Aorta (tissue), 5 donors: ENCODE measurements at regions not wholly inside any gene's neighbourhood (a gene's known extent, or its start where the extent isn't known, plus 50 kb on each side); places are given as distances from the start of the nearest gene placed in this dataset.
"Not testable (repeated sequence)": the region's sequence is repeated elsewhere in the genome, so short reads cannot be mapped to it uniquely, and the experiment has no call there.

ENCODE experiments used
- ATAC-seq: fragments of 200-7000 bp; cut with Tn5 transposase; one replicate; pipeline ENCODE4 v1.9.1; 2022; ENCODE audit warnings: moderate library complexity; ENCODE audit not compliant: low FRiP score
- DNase-seq, 2 donors: peaks; one replicate each; pipeline ENCODE4 v3.0.0-alpha.2; 2020
- H3K27ac ChIP-seq, 2 donors: one replicate each; pipeline ENCODE4 v1.5.1; 2013; ENCODE audit warnings: low read length in 2 of 2, mild to moderate bottlenecking in 2 of 2, moderate library complexity in 2 of 2, control low read depth in 1 of 2, inconsistent platforms in 1 of 2, low read depth in 1 of 2
- H3K27me3 ChIP-seq, 2 donors: one replicate each; pipeline ENCODE4 v1.6.1; 2013; ENCODE audit warnings: control low read depth in 1 of 2, low read length in 1 of 2, mild to moderate bottlenecking in 1 of 2, moderate library complexity in 1 of 2; ENCODE audit not compliant: insufficient read depth in 2 of 2, control insufficient read depth in 1 of 2
- H3K36me3 ChIP-seq, 2 donors: one replicate each; pipeline ENCODE4 v1.6.1; 2013; ENCODE audit warnings: control low read depth in 1 of 2, low read length in 1 of 2, mild to moderate bottlenecking in 1 of 2; ENCODE audit not compliant: insufficient read depth in 2 of 2, control insufficient read depth in 1 of 2
- H3K4me1 ChIP-seq, 2 donors: one replicate each; pipeline ENCODE4 v1.6.1; 2013; ENCODE audit warnings: low read length in 2 of 2, control low read depth in 1 of 2, mild to moderate bottlenecking in 1 of 2, moderate library complexity in 1 of 2; ENCODE audit not compliant: insufficient read depth in 2 of 2, control insufficient read depth in 1 of 2
- H3K4me3 ChIP-seq, 2 donors: one replicate each; pipeline ENCODE4 v1.5.1; 2013; ENCODE audit warnings: low read length in 2 of 2, control low read depth in 1 of 2, mild to moderate bottlenecking in 1 of 2
- H3K9me3 ChIP-seq: one replicate; pipeline ENCODE4 v1.6.1; 2013; ENCODE audit warnings: mild to moderate bottlenecking, low read length; ENCODE audit not compliant: control insufficient read depth
- WGBS, 2 donors: extraction: QIAGEN DNeasy Blood & Tissue Kit; methylation state at CpG; one replicate each; pipeline ENCODE4 v1.1.7; 2013; 5-methylcytosine and 5-hydroxymethylcytosine counted together
- intact Hi-C, 2 donors: fragments of 100-400 bp; cut with DNase I; formaldehyde crosslinking; loops; one replicate each; pipeline versions ENCODE4 v1.14.2 to v1.15.0; 2022
- donor health status: healthy with polysubstance abuse.
- donor health status: Bipolar disorder and iron deficiency.
- donor health status: DM: no; HTN: no; CAD: no.
- donor health status: DM: no; HTN: no; CAD: no.
- donor health status: DM: yes; HTN: yes; CAD: no.

DNA sequence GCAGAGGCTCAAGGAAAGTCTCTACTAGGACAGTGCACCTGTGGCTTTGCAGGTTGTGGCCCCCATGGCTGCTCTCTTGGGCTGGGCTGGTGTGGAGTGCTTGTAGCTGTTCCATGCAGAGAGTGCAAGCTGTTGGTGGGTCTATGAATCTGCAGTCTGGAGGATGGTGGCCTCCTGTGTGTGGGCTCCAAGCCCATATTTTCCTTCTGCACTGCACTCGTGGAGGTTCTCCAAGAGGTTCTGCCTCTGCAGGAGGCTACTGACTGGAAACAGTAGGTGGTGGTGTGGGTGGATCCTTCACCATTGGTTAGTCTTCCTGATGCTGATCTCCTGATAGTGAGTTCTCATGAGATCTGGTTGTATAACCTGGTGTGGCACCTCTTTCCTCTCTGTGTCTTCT is 143.2 kb upstream of the ZNF519 start:
- H3K4me1 ChIP-seq, intact Hi-C loops, H3K27me3 ChIP-seq, H3K27ac ChIP-seq, H3K9me3 ChIP-seq, H3K36me3 ChIP-seq, DNase-seq, ATAC-seq, H3K4me3 ChIP-seq: not testable (repeated sequence)
- 50 to 62% methylated on average over 1 of the region's 1 CpG for WGBS, 2 donors

DNA sequence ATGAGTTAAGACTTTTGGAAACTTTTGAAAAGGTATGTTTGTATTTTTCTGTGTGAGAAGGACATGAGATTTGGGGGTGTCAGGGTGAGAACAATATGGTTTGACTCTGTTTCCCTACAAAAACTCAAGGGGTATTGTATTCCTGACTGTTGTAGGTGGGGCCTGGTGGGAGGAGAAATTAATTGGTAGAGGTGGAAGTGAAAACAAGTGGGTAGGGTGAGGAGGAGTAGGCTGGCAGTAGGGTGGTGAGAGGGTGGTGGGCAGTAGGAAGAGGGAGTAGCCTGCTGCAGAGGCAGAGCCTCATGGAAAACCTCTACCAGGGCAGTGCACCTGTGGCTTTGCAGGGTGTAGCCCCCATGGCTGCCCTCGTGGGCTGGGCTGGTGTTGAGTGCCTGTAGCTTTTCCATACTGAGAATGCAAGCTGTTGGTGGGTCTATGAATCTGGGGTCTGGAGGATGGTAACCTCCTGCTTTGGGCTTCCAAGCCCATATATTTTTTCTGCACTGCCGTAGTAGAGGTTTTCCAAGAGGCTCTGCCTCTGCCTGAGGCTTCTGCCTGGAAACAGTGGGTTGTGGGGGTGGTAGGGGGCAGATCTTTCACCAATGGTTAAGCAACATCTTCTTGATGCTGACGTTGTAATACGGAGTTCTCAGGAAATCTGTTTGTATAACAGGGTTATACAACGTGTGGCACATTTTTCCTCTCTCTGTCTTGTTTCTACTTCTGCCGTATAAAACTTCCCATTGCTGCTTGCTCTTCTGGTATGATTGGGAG is 133.6 kb upstream of the ZNF519 start:
- ATAC-seq, H3K9me3 ChIP-seq, H3K36me3 ChIP-seq, H3K27ac ChIP-seq, intact Hi-C loops, DNase-seq, H3K4me1 ChIP-seq, H3K4me3 ChIP-seq, H3K27me3 ChIP-seq: not testable (repeated sequence)
- WGBS, 2 donors: 32 to 49% methylated on average over 6 of the region's 6 CpGs

DNA sequence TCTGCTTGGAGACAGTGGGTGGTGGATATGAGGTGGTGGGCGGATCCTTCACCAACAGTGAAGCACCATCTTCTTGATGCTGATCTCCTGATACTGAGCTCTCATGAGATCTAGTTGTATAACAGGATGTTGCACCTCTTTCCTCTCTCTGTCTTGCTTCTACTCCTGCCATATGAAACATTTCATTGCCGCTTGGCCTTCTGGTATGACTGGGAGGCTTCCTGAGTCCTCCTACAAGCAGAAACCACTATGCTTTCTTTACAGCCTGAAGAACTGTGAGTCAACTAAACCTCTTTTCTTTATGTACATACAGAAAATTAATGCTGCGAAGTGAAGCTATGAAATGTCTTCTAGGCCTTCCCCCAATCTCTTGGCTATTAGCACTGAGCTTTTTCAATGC is 130.6 kb upstream of the ZNF519 start:
- DNase-seq, H3K4me1 ChIP-seq, H3K4me3 ChIP-seq, intact Hi-C loops, H3K27ac ChIP-seq, H3K36me3 ChIP-seq, H3K27me3 ChIP-seq, H3K9me3 ChIP-seq, ATAC-seq: not testable (repeated sequence)
- 83 to 91% methylated on average over 3 of the region's 3 CpGs for WGBS, 2 donors

DNA sequence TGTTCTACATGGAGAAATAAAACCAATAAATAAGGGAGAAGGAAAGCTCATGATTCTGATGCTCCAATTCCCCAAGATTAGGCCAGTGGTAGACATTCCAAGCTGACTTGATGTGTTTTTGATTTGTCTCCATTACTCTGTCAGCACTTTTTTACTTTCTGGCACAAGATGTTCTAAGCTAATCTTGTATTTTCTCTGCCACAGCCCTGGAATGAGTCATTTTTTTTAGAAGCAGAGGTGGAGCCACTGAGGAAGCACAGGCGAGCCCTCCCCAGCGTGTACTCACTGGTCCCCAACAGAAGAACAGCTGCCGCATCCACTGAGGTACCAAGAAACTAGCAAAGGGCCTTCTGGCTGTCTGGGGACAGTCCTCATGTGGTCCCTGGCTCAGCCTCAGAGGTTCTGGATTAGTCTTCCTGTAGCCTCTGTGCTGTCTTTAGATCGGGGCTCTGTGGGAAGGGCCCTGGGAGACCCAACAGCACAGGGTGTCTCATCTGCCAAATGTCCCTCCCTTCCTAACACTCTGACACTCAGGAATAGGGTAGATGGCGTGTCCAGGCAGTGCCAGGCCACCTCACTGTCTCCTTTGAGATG is 117.9 kb upstream of the ZNF519 start:
- H3K9me3 ChIP-seq, DNase-seq, H3K27me3 ChIP-seq, intact Hi-C loops, H3K4me1 ChIP-seq, H3K36me3 ChIP-seq, H3K27ac ChIP-seq, H3K4me3 ChIP-seq, ATAC-seq: not testable (repeated sequence)
- WGBS, 2 donors: 60 to 61% methylated on average over 5 of the region's 5 CpGs

DNA sequence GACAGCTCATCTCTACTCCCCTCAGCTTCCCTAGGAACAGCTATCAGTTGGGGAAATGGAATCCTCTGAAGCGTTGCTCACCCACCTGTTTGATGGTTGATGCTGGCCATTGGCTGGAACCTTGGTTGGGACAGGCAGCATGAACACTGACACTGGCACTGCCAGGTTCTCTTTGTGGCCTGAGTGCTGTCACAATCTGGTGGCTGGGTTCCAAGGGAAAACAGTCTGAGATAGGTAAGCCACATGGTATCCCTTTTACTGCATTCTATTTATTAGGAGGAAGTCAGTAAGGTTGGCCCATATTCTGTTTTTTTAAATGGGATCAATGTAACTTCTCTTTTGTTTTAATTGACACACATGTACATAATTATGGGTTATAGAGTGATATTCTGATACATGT is 107.0 kb upstream of the ZNF519 start:
- H3K36me3 ChIP-seq, ATAC-seq, H3K27ac ChIP-seq, intact Hi-C loops, H3K4me3 ChIP-seq, H3K27me3 ChIP-seq, H3K4me1 ChIP-seq, DNase-seq, H3K9me3 ChIP-seq: not testable (repeated sequence)
- WGBS, 2 donors: 79 to 84% methylated on average over 1 of the region's 1 CpG

DNA sequence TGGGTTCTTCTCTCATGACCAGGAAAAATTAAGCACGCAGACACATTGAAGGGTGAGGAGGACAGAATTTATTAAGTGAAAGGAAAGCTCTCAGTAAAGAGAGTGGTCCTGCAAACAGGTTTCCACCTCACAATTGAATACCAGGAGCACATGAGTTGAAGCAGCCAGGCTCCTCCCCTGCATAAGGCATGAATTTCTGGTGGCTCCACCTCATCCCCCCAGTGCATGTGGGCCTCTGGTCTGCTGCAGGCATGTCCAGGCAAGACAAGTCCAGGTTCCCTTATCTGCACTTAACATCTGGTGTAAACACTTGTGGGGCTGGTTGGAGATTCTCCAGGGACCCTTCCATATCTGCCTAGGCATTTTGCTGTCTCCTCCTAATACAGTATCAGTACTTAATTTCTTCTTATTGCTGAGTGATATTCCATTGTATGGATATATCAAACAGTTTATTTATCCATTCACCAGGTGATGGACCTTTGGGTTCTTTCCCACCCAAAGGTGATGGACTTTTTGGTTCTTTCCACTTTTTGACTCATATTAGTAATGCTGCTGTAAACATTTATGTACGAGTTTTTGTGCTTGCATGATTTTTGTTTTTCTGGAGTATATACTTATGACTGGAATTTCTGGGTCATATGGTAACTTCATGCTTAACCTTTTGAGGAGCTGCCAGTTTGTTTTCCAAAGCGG is 104.3 kb upstream of the ZNF519 start:
- H3K4me1 ChIP-seq, intact Hi-C loops, DNase-seq, ATAC-seq, H3K36me3 ChIP-seq, H3K27me3 ChIP-seq, H3K4me3 ChIP-seq, H3K9me3 ChIP-seq, H3K27ac ChIP-seq: not testable (repeated sequence)
- WGBS, 2 donors: 63 to 68% methylated on average over 3 of the region's 3 CpGs

DNA sequence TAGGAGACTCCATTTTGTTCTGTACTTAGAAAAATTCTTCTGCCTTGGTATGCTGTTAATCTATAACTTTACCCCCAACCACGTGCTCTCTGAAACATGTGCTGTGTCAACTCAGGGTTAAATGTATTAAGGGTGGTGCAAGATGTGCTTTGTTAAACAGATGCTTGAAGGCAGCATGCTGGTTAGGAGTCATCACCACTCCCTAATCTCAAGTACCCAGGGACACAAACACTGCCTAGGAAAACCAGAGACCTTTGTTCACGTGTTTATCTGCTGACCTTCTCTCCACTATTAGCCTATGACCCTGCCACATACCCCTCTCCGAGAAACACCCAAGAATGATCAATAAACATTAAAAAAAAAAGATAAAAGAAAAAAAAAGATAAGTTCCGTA is 93.0 kb upstream of the ZNF519 start:
- ATAC-seq, H3K4me1 ChIP-seq, H3K36me3 ChIP-seq, H3K4me3 ChIP-seq, DNase-seq, H3K27me3 ChIP-seq, H3K9me3 ChIP-seq, intact Hi-C loops, H3K27ac ChIP-seq: not testable (repeated sequence)
- WGBS, 2 donors: 76 to 78% methylated on average over 4 of the region's 4 CpGs

DNA sequence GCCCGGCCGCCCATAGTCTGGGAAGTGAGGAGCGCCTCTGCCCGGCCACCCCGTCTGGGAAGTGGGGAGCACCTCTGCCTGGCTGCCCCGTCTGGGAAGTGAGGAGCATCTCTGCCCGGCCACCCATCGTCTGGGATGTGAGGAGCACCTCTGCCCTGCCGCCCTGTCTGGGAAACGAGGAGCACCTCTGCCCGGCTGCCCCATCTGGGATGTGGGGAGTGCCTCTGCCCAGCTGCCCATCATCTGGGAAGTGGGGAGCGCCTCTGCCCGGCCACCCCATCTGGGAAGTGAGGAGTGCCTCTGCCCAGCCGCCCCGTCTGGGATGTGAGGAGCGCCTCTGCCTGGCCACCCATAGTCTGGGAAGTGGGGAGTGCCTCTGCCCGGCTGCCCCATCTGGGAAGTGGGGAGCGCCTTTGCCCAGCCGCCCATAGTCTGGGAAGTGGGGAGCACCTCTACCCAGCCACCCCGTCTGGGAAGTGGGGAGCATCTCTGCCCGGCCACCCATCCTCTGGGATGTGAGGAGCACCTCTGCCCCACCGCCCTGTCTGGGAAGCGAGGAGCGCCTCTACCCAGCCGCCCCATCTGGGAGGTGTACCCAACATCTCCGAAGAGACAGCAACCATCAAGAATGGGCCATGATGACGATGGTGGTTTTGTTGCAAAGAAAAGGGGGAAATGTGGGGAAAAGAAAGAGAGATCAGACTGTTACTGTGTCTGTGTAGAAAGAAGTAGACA is 92.5 kb upstream of the ZNF519 start:
- H3K9me3 ChIP-seq, ATAC-seq, H3K27me3 ChIP-seq, H3K27ac ChIP-seq, H3K4me3 ChIP-seq, intact Hi-C loops, DNase-seq, H3K36me3 ChIP-seq, H3K4me1 ChIP-seq: not testable (repeated sequence)
- 84 to 90% methylated on average over 26 to 27 of the region's 27 CpGs for WGBS, 2 donors
